ENCODE measurements at regions not wholly inside any gene's neighbourhood (a gene's known extent, or its start where the extent isn't known, plus 50 kb on each side); places are given as distances from the start of the nearest gene placed in this dataset.

- no peak for TF ChIP-seq CTCF (IDR thresholded peaks at IDR 0.05)
- no peak for TF ChIP-seq POLR2A (IDR thresholded peaks at IDR 0.05)
These were observed 252.5 kb upstream of the PGRMC2 start for GRCh38 chr4:128540122-128540521.

All from esophagus squamous epithelium (tissue), 4 donors.